Esophagus squamous epithelium (tissue), 5 donors: ENCODE measurements at regions not wholly inside any gene's neighbourhood (a gene's known extent, or its start where the extent isn't known, plus 50 kb on each side); places are given as distances from the start of the nearest gene placed in this dataset.

Source experiments
- DNase-seq: peaks from one replicate; lab custom pipeline; 2025; lab: John Stamatoyannopoulos, UW
- H3K27ac ChIP-seq, 4 donors: fragments of 200-600 bp; sonication (generic); one replicate each; pipeline ENCODE4 v1.5.1; 2016 to 2019; ENCODE audit warnings: mild to moderate bottlenecking in 1 of 4
- H3K27me3 ChIP-seq, 4 donors: fragments of 200-600 bp; sonication (generic); 1 replicate in 3 of 4; 2 replicates in 1 of 4; pipeline versions ENCODE4 v1.5.1 to v1.6.0; 2017 to 2021; ENCODE audit warnings: antibody characterized with exemption in 1 of 4
- H3K36me3 ChIP-seq, 3 donors: fragments of 200-600 bp; sonication (generic); one replicate each; pipeline ENCODE4 v1.5.1; 2016 to 2019
- H3K4me1 ChIP-seq, 3 donors: fragments of 200-600 bp; sonication (generic); one replicate each; pipeline ENCODE4 v1.5.1; 2017 to 2019
- H3K4me3 ChIP-seq, 4 donors: fragments of 200-600 bp; sonication (generic); 1 replicate in 3 of 4; 2 replicates in 1 of 4; pipeline ENCODE4 v1.5.1; 2016 to 2019; ENCODE audit warnings: mild to moderate bottlenecking in 2 of 4, moderate library complexity in 1 of 4
- H3K9me3 ChIP-seq, 3 donors: fragments of 200-600 bp; sonication (generic); one replicate each; pipeline ENCODE4 v1.5.1; 2016 to 2019
- POLR2A ChIP-seq, 4 donors: fragments of 450-650 bp; IDR thresholded peaks; one replicate each; pipeline ENCODE4 v1.6.1; 2017; ENCODE audit warnings: antibody characterized with exemption in 4 of 4, mild to moderate bottlenecking in 4 of 4, moderate library complexity in 3 of 4
- WGBS, 2 donors: methylation state at CpG; one replicate each; pipeline ENCODE4 v1.1.5; 2018; 5-methylcytosine and 5-hydroxymethylcytosine counted together
- intact Hi-C: fragments of 100-400 bp; cut with DNase I; formaldehyde crosslinking; loops from one replicate; pipeline ENCODE4 v1.15.0; 2022
- TF ChIP-seq, protein P1 (sequence below), 6 experiments: fragments of 450-650 bp in 4 of 6; fragments of 200-600 bp in 2 of 6; sonication (generic) in 2 of 6; IDR thresholded peaks; one replicate each; pipeline ENCODE4 v1.5.1; 2016 to 2019; ENCODE audit warnings: antibody characterized with exemption in 6 of 6, mild to moderate bottlenecking in 4 of 6, moderate library complexity in 4 of 6
- donor health status: DM: yes; HTN: yes; CAD: no.

GRCh38 chr16:86302421-86303109 is 207.8 kb upstream of the FOXF1 start:
- 83 to 86% methylated on average over 11 of the region's 11 CpGs for WGBS, 2 donors
- no peak overlapping the region for H3K4me3 ChIP-seq
- no peaks in the 10 kb centered on the region for H3K36me3 ChIP-seq
- intact Hi-C loops: no loop called here
- DNase-seq: no peak
- peaks cover 0 to 44% (median 5%) of the 10 kb centered on the region in 3 donors for H3K4me1 ChIP-seq
- TF ChIP-seq, protein P1, sequence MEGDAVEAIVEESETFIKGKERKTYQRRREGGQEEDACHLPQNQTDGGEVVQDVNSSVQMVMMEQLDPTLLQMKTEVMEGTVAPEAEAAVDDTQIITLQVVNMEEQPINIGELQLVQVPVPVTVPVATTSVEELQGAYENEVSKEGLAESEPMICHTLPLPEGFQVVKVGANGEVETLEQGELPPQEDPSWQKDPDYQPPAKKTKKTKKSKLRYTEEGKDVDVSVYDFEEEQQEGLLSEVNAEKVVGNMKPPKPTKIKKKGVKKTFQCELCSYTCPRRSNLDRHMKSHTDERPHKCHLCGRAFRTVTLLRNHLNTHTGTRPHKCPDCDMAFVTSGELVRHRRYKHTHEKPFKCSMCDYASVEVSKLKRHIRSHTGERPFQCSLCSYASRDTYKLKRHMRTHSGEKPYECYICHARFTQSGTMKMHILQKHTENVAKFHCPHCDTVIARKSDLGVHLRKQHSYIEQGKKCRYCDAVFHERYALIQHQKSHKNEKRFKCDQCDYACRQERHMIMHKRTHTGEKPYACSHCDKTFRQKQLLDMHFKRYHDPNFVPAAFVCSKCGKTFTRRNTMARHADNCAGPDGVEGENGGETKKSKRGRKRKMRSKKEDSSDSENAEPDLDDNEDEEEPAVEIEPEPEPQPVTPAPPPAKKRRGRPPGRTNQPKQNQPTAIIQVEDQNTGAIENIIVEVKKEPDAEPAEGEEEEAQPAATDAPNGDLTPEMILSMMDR (IDR thresholded peaks at IDR 0.05): no peak
- TF ChIP-seq POLR2A (IDR thresholded peaks at IDR 0.05): no peak
- H3K27ac ChIP-seq: peak overlapping the region in 2 of 4 donors; percentile 82 to 88
- no peaks in the 10 kb centered on the region for H3K9me3 ChIP-seq
- H3K27me3 ChIP-seq: peaks cover 0 to 52% (median 0%) of the 10 kb centered on the region in 4 donors

DNA sequence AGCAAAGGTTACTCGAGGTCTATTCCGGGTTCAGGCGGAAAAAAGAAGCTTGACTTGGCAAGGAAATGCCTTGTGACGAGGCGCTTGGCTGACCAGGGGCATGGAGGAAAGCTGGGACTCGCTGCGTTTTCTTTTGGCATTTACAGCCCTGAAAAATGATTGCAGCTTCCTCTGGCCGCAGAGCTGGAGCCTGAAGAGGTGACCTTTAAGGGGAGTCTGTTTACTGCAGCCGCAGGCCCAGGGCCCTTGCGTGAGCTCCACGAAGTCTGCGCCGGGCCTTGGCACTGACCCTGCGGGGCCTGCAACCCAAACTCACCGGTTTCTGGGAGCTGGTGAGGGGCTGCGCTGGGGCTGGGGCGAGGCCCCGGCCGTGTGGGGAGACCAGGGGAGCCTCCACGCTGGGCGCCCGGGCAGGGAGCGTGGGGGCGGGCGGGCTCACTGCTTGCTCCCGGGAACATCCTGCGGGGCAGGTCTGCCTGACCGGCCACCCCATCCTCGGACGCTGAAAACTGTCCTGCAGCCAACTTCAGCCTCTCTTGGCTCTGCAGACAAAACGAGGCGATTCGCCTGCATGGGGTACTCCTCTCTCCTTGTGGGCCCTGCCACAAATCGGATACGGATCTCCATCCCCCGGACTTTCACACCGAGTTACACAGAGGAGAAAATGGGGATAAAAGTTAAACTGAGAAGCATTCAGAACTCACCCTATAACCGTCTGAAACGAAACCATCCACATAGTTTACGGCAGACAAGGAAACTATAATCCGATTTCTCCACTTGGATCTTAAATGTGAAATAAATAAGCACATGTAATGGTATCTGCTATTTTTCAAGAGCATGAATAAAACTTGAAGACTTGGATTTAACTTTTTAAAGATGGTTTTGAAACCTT is 206.3 kb upstream of the FOXF1 start:
- no peak for DNase-seq
- 58 to 69% methylated on average over 16 to 18 of the region's 41 CpGs for WGBS, 2 donors
- TF ChIP-seq, protein P1 (IDR thresholded peaks at IDR 0.05): no peak
- TF ChIP-seq POLR2A (IDR thresholded peaks at IDR 0.05): no peak
- Histone ChIP-seq H3K27ac (peak overlapping the region; percentile 73 to 90 (median 85)), H3K4me3 (peak overlapping the region in 3 of 4 donors; percentile 24 to 58 (median 32)), H3K9me3 (no peaks in the 10 kb centered on the region), H3K4me1 (peaks cover 0 to 36% (median 6%) of the 10 kb centered on the region in 3 donors), H3K36me3 (no peaks in the 10 kb centered on the region), H3K27me3 (peaks cover 0 to 37% (median 0%) of the 10 kb centered on the region in 4 donors)
- intact Hi-C loops: no loop called here

DNA sequence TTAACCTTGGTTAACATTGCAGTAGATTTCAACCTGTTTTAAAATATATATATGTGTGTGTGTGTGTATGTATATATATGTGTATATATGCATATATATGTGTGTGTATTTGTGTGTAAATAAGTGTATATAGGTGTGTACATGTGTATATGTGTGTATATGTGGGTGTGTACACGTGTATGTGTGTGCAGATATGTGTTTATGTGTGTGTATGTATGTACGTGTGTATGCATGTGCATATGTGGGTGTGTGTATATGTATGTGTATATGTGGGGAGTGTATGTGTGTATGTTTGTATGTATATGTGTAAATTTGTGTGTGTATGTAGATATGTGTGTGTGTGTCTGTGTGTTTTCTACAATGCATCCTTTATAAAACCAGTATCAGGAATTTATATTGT is 205.5 kb upstream of the FOXF1 start:
- H3K4me3 ChIP-seq: no peak overlapping the region
- no peaks in the 10 kb centered on the region for H3K36me3 ChIP-seq
- H3K4me1 ChIP-seq: peaks cover 0 to 33% (median 6%) of the 10 kb centered on the region in 3 donors
- intact Hi-C loops: no loop called here
- no peaks in the 10 kb centered on the region for H3K9me3 ChIP-seq
- WGBS, 2 donors: 79 to 87% methylated on average over 2 of the region's 2 CpGs
- no peak for DNase-seq
- TF ChIP-seq POLR2A (IDR thresholded peaks at IDR 0.05): no peak
- TF ChIP-seq, protein P1 (IDR thresholded peaks at IDR 0.05): no peak
- peaks cover 0 to 29% (median 0%) of the 10 kb centered on the region in 4 donors for H3K27me3 ChIP-seq
- H3K27ac ChIP-seq: peak overlapping the region in 3 of 4 donors; percentile 82 to 90 (median 88)

- no peak for DNase-seq
- H3K4me1 ChIP-seq: peaks cover 0 to 33% (median 6%) of the 10 kb centered on the region in 3 donors
- H3K27ac ChIP-seq: peak overlapping the region; percentile 15 to 90 (median 36)
- WGBS, 2 donors: 57 to 70% methylated on average over 3 of the region's 5 CpGs
- H3K27me3 ChIP-seq: peaks cover 0 to 23% (median 0%) of the 10 kb centered on the region in 4 donors
- TF ChIP-seq POLR2A (IDR thresholded peaks at IDR 0.05): no peak
- TF ChIP-seq, protein P1 (IDR thresholded peaks at IDR 0.05): no peak
- no peaks in the 10 kb centered on the region for H3K9me3 ChIP-seq
- intact Hi-C loops: no loop called here
- H3K4me3 ChIP-seq: no peak overlapping the region
- no peaks in the 10 kb centered on the region for H3K36me3 ChIP-seq
Measured at GRCh38 chr16:86305440-86305839, 204.9 kb upstream of the FOXF1 start.
